KMS-11 (cell line): ENCODE measurements at regions not wholly inside any gene's neighbourhood (a gene's known extent, or its start where the extent isn't known, plus 50 kb on each side); places are given as distances from the start of the nearest gene placed in this dataset.

Experiments
- H2AFZ ChIP-seq: fragments of 200-600 bp; sonication (generic); 2 replicates; pipeline ENCODE4 v1.6.1; 2016; ENCODE audit warnings: antibody characterized with exemption, mixed run types, low read depth
- H3K27ac ChIP-seq: fragments of 200-600 bp; sonication (generic); 2 replicates; pipeline ENCODE4 v1.6.1; 2016; ENCODE audit warnings: mild to moderate bottlenecking, mixed run types
- H3K27me3 ChIP-seq: fragments of 200-600 bp; sonication (generic); 2 replicates; pipeline ENCODE4 v1.6.1; 2017; ENCODE audit warnings: mild to moderate bottlenecking, low read depth, mixed run types, moderate library complexity; ENCODE audit not compliant: insufficient read depth
- H3K36me3 ChIP-seq: fragments of 200-600 bp; sonication (generic); 2 replicates; pipeline ENCODE4 v1.6.1; 2017; ENCODE audit warnings: mild to moderate bottlenecking, mixed run types; ENCODE audit not compliant: insufficient read depth
- H3K4me1 ChIP-seq: fragments of 200-600 bp; sonication (generic); 2 replicates; pipeline ENCODE4 v1.6.1; 2016; ENCODE audit warnings: mild to moderate bottlenecking, low read depth, mixed run types; ENCODE audit not compliant: poor library complexity, severe bottlenecking
- H3K4me2 ChIP-seq: fragments of 200-600 bp; sonication (generic); 2 replicates; pipeline ENCODE4 v1.7.0; 2016; ENCODE audit warnings: mild to moderate bottlenecking, mixed run types
- H3K4me3 ChIP-seq: fragments of 200-600 bp; sonication (generic); IDR thresholded peaks from 2 replicates; pipeline ENCODE4 v1.6.1; 2017; ENCODE audit warnings: low read depth, low read length, mixed read lengths; ENCODE audit not compliant: insufficient read depth
- H3K79me2 ChIP-seq: fragments of 200-600 bp; sonication (generic); 2 replicates; pipeline ENCODE4 v1.6.1; 2016; ENCODE audit warnings: low read depth, mixed run types; ENCODE audit not compliant: insufficient read depth
- H3K9ac ChIP-seq: fragments of 200-600 bp; sonication (generic); 2 replicates; pipeline ENCODE4 v1.6.1; 2016; ENCODE audit warnings: mild to moderate bottlenecking, mixed run types
- H4K20me1 ChIP-seq: fragments of 200-600 bp; sonication (generic); 2 replicates; pipeline ENCODE4 v1.6.1; 2016; ENCODE audit warnings: mild to moderate bottlenecking, mixed run types; ENCODE audit not compliant: insufficient read depth
- TF ChIP-seq, protein P1 (sequence below): fragments of 200-600 bp; sonication (generic); conservative IDR thresholded peaks from 2 replicates; pipeline ENCODE4 v1.6.1; 2017; ENCODE audit warnings: low read depth, mild to moderate bottlenecking, antibody characterized with exemption, low read length, moderate library complexity, mixed read lengths

DNA sequence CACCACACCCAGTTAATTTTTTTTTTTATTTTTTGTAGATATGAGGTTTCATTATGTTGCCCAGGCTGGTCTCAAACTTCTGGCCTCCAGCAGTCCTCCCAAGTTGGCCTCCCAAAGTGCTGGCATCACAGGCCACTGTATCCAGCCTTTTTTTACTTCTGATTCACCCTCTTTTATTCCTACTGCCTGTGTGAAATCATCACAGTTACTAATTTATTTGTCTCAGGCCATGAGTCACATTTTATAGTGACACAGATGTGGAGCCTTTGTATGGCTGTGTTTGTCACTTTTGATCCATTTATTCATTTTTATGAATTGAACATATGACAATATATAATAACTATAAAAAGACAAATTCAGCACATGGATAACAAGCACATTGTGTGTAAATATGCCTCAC lies 67.1 kb upstream of the SNX2 start:
- Histone ChIP-seq H3K36me3 (no peaks in the 10 kb centered on the region), H4K20me1 (no peaks in the 10 kb centered on the region), H3K27me3 (no peaks in the 10 kb centered on the region), H2AFZ (no peak overlapping the region), H3K9ac (no peak overlapping the region), H3K79me2 (no peaks in the 10 kb centered on the region), H3K4me3 (no peak overlapping the region), H3K27ac (no peak overlapping the region), H3K4me2 (no peak overlapping the region), H3K4me1 (peaks cover 2% of the 10 kb centered on the region)
- TF ChIP-seq, protein P1, sequence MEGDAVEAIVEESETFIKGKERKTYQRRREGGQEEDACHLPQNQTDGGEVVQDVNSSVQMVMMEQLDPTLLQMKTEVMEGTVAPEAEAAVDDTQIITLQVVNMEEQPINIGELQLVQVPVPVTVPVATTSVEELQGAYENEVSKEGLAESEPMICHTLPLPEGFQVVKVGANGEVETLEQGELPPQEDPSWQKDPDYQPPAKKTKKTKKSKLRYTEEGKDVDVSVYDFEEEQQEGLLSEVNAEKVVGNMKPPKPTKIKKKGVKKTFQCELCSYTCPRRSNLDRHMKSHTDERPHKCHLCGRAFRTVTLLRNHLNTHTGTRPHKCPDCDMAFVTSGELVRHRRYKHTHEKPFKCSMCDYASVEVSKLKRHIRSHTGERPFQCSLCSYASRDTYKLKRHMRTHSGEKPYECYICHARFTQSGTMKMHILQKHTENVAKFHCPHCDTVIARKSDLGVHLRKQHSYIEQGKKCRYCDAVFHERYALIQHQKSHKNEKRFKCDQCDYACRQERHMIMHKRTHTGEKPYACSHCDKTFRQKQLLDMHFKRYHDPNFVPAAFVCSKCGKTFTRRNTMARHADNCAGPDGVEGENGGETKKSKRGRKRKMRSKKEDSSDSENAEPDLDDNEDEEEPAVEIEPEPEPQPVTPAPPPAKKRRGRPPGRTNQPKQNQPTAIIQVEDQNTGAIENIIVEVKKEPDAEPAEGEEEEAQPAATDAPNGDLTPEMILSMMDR: no peak

DNA sequence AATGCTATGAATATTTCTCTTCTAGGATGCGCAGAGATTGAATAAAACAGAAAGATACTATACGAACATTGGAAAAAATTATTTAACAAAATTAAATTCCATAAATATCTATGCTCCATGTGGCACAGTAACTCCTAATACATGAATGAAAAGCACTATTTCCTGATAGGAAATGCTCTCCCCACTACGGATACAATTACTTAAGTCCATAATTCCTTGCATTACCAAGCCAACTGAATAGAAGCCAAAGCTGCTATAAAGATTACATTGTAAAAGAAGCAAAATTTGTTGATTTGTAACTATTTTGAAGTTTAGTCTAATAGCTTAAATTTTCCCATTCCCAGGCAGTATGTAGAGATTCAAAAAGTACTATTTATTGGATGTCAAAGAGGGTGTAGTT lies 61.8 kb upstream of the SNX2 start:
- no peak overlapping the region for H3K9ac ChIP-seq
- H3K4me2 ChIP-seq: no peak overlapping the region
- H3K79me2 ChIP-seq: no peaks in the 10 kb centered on the region
- H2AFZ ChIP-seq: no peak overlapping the region
- no peaks in the 10 kb centered on the region for H3K4me1 ChIP-seq
- no peaks in the 10 kb centered on the region for H3K36me3 ChIP-seq
- no peak overlapping the region for H3K4me3 ChIP-seq
- no peaks in the 10 kb centered on the region for H3K27me3 ChIP-seq
- H4K20me1 ChIP-seq: no peaks in the 10 kb centered on the region
- no peak overlapping the region for H3K27ac ChIP-seq
- TF ChIP-seq, protein P1: no peak

DNA sequence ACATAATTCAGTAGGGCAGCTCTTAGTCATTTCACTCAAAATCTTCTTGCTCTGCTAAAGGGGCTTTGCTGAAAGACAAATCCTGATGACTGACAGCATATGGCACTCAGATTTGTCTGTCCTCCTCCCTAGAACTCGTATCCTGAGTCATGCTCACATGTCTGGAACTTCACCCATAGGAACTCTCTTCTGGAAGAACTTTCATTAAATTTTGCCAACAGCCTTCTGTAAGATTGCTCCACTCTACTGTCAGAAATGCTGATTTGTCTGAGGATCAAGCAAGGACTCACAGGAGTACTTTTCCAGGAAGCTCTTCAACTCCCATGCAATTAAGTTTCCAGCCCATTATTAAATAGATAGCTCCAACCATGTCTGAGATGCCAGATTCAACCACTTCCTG lies 59.8 kb upstream of the SNX2 start:
- no peak overlapping the region for H2AFZ ChIP-seq
- H3K36me3 ChIP-seq: no peaks in the 10 kb centered on the region
- no peak overlapping the region for H3K4me3 ChIP-seq
- no peak overlapping the region for H3K4me2 ChIP-seq
- no peaks in the 10 kb centered on the region for H3K27me3 ChIP-seq
- no peaks in the 10 kb centered on the region for H3K79me2 ChIP-seq
- TF ChIP-seq, protein P1: no peak
- no peaks in the 10 kb centered on the region for H4K20me1 ChIP-seq
- no peak overlapping the region for H3K27ac ChIP-seq
- no peak overlapping the region for H3K9ac ChIP-seq
- H3K4me1 ChIP-seq: no peaks in the 10 kb centered on the region

DNA sequence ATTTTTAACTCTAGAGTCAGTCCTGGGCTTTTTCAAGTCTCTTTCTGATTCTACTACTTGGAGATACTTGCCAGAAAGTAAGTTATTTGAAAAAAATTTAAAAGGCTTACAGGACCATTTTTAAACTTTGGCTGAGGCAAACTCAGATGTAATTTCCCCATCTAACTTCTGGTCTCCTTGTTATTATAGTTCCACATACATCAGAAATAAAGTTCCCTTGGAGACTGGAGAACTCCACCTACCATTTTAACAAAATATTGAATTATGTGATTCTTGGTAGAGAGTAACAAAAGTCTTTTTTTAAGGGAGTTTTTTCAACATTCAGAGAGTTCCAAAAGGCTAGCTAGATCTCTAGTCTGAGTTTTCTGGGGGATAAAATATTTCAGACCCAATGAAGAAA lies 56.3 kb upstream of the SNX2 start:
- no peaks in the 10 kb centered on the region for H3K79me2 ChIP-seq
- H3K4me1 ChIP-seq: peaks cover 6% of the 10 kb centered on the region
- no peak overlapping the region for H2AFZ ChIP-seq
- TF ChIP-seq, protein P1: no peak
- H3K4me3 ChIP-seq: no peak overlapping the region
- H3K9ac ChIP-seq: no peak overlapping the region
- no peaks in the 10 kb centered on the region for H4K20me1 ChIP-seq
- no peaks in the 10 kb centered on the region for H3K36me3 ChIP-seq
- H3K27ac ChIP-seq: no peak overlapping the region
- H3K27me3 ChIP-seq: no peaks in the 10 kb centered on the region
- no peak overlapping the region for H3K4me2 ChIP-seq
